HUDEP-2 (cell line): ENCODE measurements at regions not wholly inside any gene's neighbourhood (a gene's known extent, or its start where the extent isn't known, plus 50 kb on each side); places are given as distances from the start of the nearest gene placed in this dataset.
A peak's percentile ranks its signal among the peaks of the same experiment; 100 is the strongest.

Experiments used
- DNase-seq, 76 experiments: peaks; one replicate each; lab custom pipeline; 2025; ENCODE audit not compliant: unreplicated experiment in 76 of 76; lab: John Stamatoyannopoulos, UW

GRCh38 chr1:233514946-233515391 is 98.9 kb upstream of the KCNK1 start:
- no peak for DNase-seq

GRCh38 chr1:233516732-233517131 is 97.2 kb upstream of the KCNK1 start:
- DNase-seq: no peak

GRCh38 chr1:233518344-233518743 is 95.6 kb upstream of the KCNK1 start:
- DNase-seq: peak in 64 of 76 experiments; percentile 3 to 73 (median 38)

GRCh38 chr1:233520261-233521191 is 93.4 kb upstream of the KCNK1 start:
- DNase-seq: peak in 38 of 76 experiments; percentile 1 to 62 (median 19)

- DNase-seq: no peak
Observed at GRCh38 chr1:233523047-233523446, 90.9 kb upstream of the KCNK1 start.

- no peak for DNase-seq
Observed at GRCh38 chr1:233527818-233528217, 86.1 kb upstream of the KCNK1 start.

- DNase-seq: no peak
Observed at GRCh38 chr1:233530665-233531386, 83.1 kb upstream of the KCNK1 start.

- no peak for DNase-seq
Observed at GRCh38 chr1:233540816-233541215, 73.1 kb upstream of the KCNK1 start.

GRCh38 chr1:233543338-233544255 is 70.3 kb upstream of the KCNK1 start:
- peak in 1 of 76 experiments; percentile 7 for DNase-seq

GRCh38 chr1:233544304-233544703 is 69.6 kb upstream of the KCNK1 start:
- DNase-seq: no peak

GRCh38 chr1:233547726-233548125 is 66.2 kb upstream of the KCNK1 start:
- no peak for DNase-seq

- no peak for DNase-seq
Observed at GRCh38 chr1:233549404-233549803, 64.5 kb upstream of the KCNK1 start.

GRCh38 chr1:233549917-233550316 is 64.0 kb upstream of the KCNK1 start:
- no peak for DNase-seq

- DNase-seq: peak in 1 of 76 experiments; percentile 4
Observed at GRCh38 chr1:233554037-233554436, 59.9 kb upstream of the KCNK1 start.

- DNase-seq: no peak
Observed at GRCh38 chr1:233561708-233562426, 52.0 kb upstream of the KCNK1 start.
